IMR-90 (cell line): ENCODE measurements at regions not wholly inside any gene's neighbourhood (a gene's known extent, or its start where the extent isn't known, plus 50 kb on each side); places are given as distances from the start of the nearest gene placed in this dataset.

ENCODE experiments used
- ATAC-seq: fragments of 200-7000 bp; cut with Tn5 transposase; 2 replicates; pipeline ENCODE4 v1.9.1; 2020; ENCODE audit warnings: low read depth, mild to moderate bottlenecking, moderate library complexity
- BruUV-seq: library from RNA; stranded (reverse); fragments of 400-500 nt; replicated peaks from 2 replicates; lab custom pipeline; 2021; lab: Mats Ljungman, UMichigan
- CTCF ChIA-PET: fragments of 300-600 bp; formaldehyde crosslinking; extraction: SDS; loops from one replicate; lab custom pipeline; 2021; ENCODE audit warnings: antibody characterized with exemption; lab: Yijun Ruan, JAX
- POLR2A ChIA-PET: fragments of 300-600 bp; sonication (Branson Sonifier 250); formaldehyde crosslinking; loops from one replicate; lab custom pipeline; 2022; ENCODE audit warnings: antibody characterized with exemption; ENCODE audit not compliant: unreplicated experiment; lab: Charles Lee
- DNase-seq: peaks from one replicate; pipeline ENCODE4 v3.0.0; 2013
- H2AFZ ChIP-seq: replicated peaks from 2 replicates; pipeline ENCODE3; 2013; ENCODE audit warnings: low read length, mild to moderate bottlenecking; ENCODE audit not compliant: poor library complexity
- H2AK5ac ChIP-seq: 2 replicates; pipeline ENCODE4 v1.6.1; 2013; ENCODE audit warnings: low read depth, low read length, inconsistent platforms
- H2AK9ac ChIP-seq: replicated peaks from 2 replicates; pipeline ENCODE3; 2013; ENCODE audit warnings: mild to moderate bottlenecking, low read depth, low read length, moderate library complexity; ENCODE audit not compliant: poor library complexity
- H2BK120ac ChIP-seq: 2 replicates; pipeline ENCODE4 v1.6.1; 2013; ENCODE audit warnings: low read depth, low read length, inconsistent platforms
- H2BK15ac ChIP-seq: 3 replicates; pipeline ENCODE4 v1.6.1; 2013; ENCODE audit warnings: low read depth, low read length, inconsistent platforms
- H2BK20ac ChIP-seq: 2 replicates; pipeline ENCODE4 v1.6.1; 2013; ENCODE audit warnings: low read depth, mild to moderate bottlenecking, inconsistent platforms, low read length, moderate library complexity
- H2BK5ac ChIP-seq: 2 replicates; pipeline ENCODE4 v1.6.1; 2013; ENCODE audit warnings: mild to moderate bottlenecking, low read depth, low read length, inconsistent platforms; ENCODE audit not compliant: poor library complexity, severe bottlenecking
- H3K14ac ChIP-seq: replicated peaks from 2 replicates; pipeline ENCODE4 v1.6.1; 2013; ENCODE audit warnings: low read depth, low read length, inconsistent platforms
- H3K18ac ChIP-seq: 2 replicates; pipeline ENCODE4 v1.6.1; 2013; ENCODE audit warnings: low read depth, low read length, control low read depth
- H3K23ac ChIP-seq: 2 replicates; pipeline ENCODE4 v1.6.1; 2013; ENCODE audit warnings: low read depth, low read length, inconsistent platforms
- H3K27ac ChIP-seq: 2 replicates; pipeline ENCODE4 v1.5.1; 2013; ENCODE audit warnings: mild to moderate bottlenecking, control low read depth, low read length; ENCODE audit not compliant: insufficient read depth
- H3K27me3 ChIP-seq: 2 replicates; pipeline ENCODE4 v1.6.1; 2013; ENCODE audit warnings: low read length; ENCODE audit not compliant: control insufficient read depth, insufficient read depth
- H3K36me3 ChIP-seq: 2 replicates; pipeline ENCODE4 v1.6.1; 2013; ENCODE audit warnings: low read length, mixed read lengths; ENCODE audit not compliant: control insufficient read depth, insufficient read depth
- H3K4ac ChIP-seq: 2 replicates; pipeline ENCODE4 v1.6.1; 2013; ENCODE audit warnings: low read depth, low read length, inconsistent platforms
- H3K4me1 ChIP-seq: 2 replicates; pipeline ENCODE4 v1.6.1; 2013; ENCODE audit warnings: low read length, mixed read lengths; ENCODE audit not compliant: control insufficient read depth, insufficient read depth
- H3K4me2 ChIP-seq: 2 replicates; pipeline ENCODE4 v1.6.1; 2013; ENCODE audit warnings: low read depth, mild to moderate bottlenecking, control low read depth, low read length, moderate library complexity
- H3K4me3 ChIP-seq: 2 replicates; pipeline ENCODE4 v1.5.1; 2013; ENCODE audit warnings: low read depth, mild to moderate bottlenecking, control low read depth, low read length, moderate library complexity; ENCODE audit not compliant: insufficient read depth
- H3K56ac ChIP-seq: 2 replicates; pipeline ENCODE4 v1.6.1; 2013; ENCODE audit warnings: low read length, inconsistent platforms; ENCODE audit not compliant: insufficient read depth; ENCODE audit errors: extremely low read depth
- H3K79me1 ChIP-seq, 2 experiments: 2 replicates each; pipeline ENCODE4 v1.6.1; 2013; ENCODE audit warnings: low read length in 2 of 2, inconsistent platforms in 1 of 2, low read depth in 1 of 2
- H3K9ac ChIP-seq: 2 replicates; pipeline ENCODE4 v1.6.1; 2013; ENCODE audit warnings: low read depth, low read length, control low read depth
- H3K9me1 ChIP-seq: 2 replicates; pipeline ENCODE4 v1.6.1; 2013; ENCODE audit warnings: low read length, inconsistent platforms; ENCODE audit not compliant: insufficient read depth
- H3K9me3 ChIP-seq: 2 replicates; pipeline ENCODE4 v1.6.1; 2013; ENCODE audit warnings: low read length; ENCODE audit not compliant: control insufficient read depth, insufficient read depth
- H4K20me1 ChIP-seq: 2 replicates; pipeline ENCODE4 v1.6.1; 2013; ENCODE audit warnings: low read length, inconsistent platforms; ENCODE audit not compliant: insufficient read depth
- H4K5ac ChIP-seq: 2 replicates; pipeline ENCODE4 v1.6.1; 2013; ENCODE audit warnings: mild to moderate bottlenecking, low read depth, low read length, control low read depth
- H4K8ac ChIP-seq, 2 experiments: 2 replicates each; pipeline ENCODE4 v1.6.1; 2013; ENCODE audit warnings: low read depth in 2 of 2, low read length in 2 of 2, control low read depth in 1 of 2, inconsistent platforms in 1 of 2
- H4K91ac ChIP-seq: 2 replicates; pipeline ENCODE4 v1.6.1; 2013; ENCODE audit warnings: low read depth, low read length, inconsistent platforms; ENCODE audit not compliant: insufficient read depth
- BHLHE40 ChIP-seq: fragments of 150-350 bp; IDR thresholded peaks from 2 replicates; pipeline ENCODE4 v1.6.1; 2016; ENCODE audit warnings: mild to moderate bottlenecking, low read depth, low read length
- CEBPB ChIP-seq: IDR thresholded peaks from 2 replicates; pipeline ENCODE4 v1.6.1; 2012; ENCODE audit warnings: low read depth, low read length, improper control_type of control experiment
- CHD1 ChIP-seq: IDR thresholded peaks from 2 replicates; pipeline ENCODE4 v1.6.1; 2012; ENCODE audit warnings: low read depth, low read length, improper control_type of control experiment
- CTCF ChIP-seq: conservative IDR thresholded peaks from 2 replicates; pipeline ENCODE4 v1.5.1; 2012; ENCODE audit warnings: mild to moderate bottlenecking, low read depth, low read length, improper control_type of control experiment
- FOS ChIP-seq: fragments of 150-350 bp; IDR thresholded peaks from 2 replicates; pipeline ENCODE4 v1.6.1; 2016; ENCODE audit warnings: low read depth, low read length
- MAFK ChIP-seq: IDR thresholded peaks from 2 replicates; pipeline ENCODE4 v1.6.1; 2012; ENCODE audit warnings: low read depth, low read length, improper control_type of control experiment
- MAZ ChIP-seq: IDR thresholded peaks from 2 replicates; pipeline ENCODE4 v1.6.1; 2012; ENCODE audit warnings: low read depth, mild to moderate bottlenecking, low read length, improper control_type of control experiment, moderate library complexity, borderline replicate concordance
- MXI1 ChIP-seq: IDR thresholded peaks from 2 replicates; pipeline ENCODE4 v1.6.1; 2012; ENCODE audit warnings: low read depth, mild to moderate bottlenecking, low read length, moderate library complexity, borderline replicate concordance
- NFE2L2 ChIP-seq: fragments of 150-350 bp; IDR thresholded peaks from 2 replicates; pipeline ENCODE4 v1.6.1; 2016; ENCODE audit warnings: low read depth, mild to moderate bottlenecking, low read length
- POLR2A ChIP-seq: IDR thresholded peaks from 2 replicates; pipeline ENCODE4 v1.6.1; 2012; ENCODE audit warnings: mild to moderate bottlenecking, low read depth, low read length
- RAD21 ChIP-seq: IDR thresholded peaks from 2 replicates; pipeline ENCODE4 v1.6.1; 2012; ENCODE audit warnings: low read length, improper control_type of control experiment
- RCOR1 ChIP-seq: IDR thresholded peaks from 2 replicates; pipeline ENCODE4 v1.6.1; 2012; ENCODE audit warnings: mild to moderate bottlenecking, low read length, improper control_type of control experiment; ENCODE audit not compliant: insufficient replicate concordance
- RFX5 ChIP-seq: IDR thresholded peaks from 2 replicates; pipeline ENCODE4 v1.8.0; 2012; ENCODE audit warnings: low read depth, mild to moderate bottlenecking, low read length, moderate library complexity
- WGBS, 2 experiments: methylation state at CpG; one replicate each; pipeline versions ENCODE4 v1.1.5 to v1.1.7; 2013; ENCODE audit warnings: missing lambda C conversion rate in 2 of 2; ENCODE audit not compliant: insufficient read length in 1 of 2; ENCODE audit errors: extremely low coverage in 2 of 2; 5-methylcytosine and 5-hydroxymethylcytosine counted together
- dilution Hi-C: fragments of 300-500 bp; cut with HindIII; formaldehyde crosslinking; loops from one replicate; pipeline ENCODE4 v1.14.3; 2018; ENCODE audit warnings: low sequenced_read_pairs; ENCODE audit not compliant: unreplicated experiment
- in situ Hi-C: fragments of 300-500 bp; cut with MboI; formaldehyde crosslinking; loops from 3 replicates; pipeline ENCODE4 v1.14.3; 2019; ENCODE audit warnings: low sequenced_read_pairs, inconsistent platforms, mixed read lengths
- intact Hi-C: fragments of 100-400 bp; cut with micrococcal nuclease; formaldehyde crosslinking; loops from 2 replicates; pipeline ENCODE4 v1.10.0; 2022
- TF ChIP-seq, protein P1 (sequence below): fragments of 150-350 bp; IDR thresholded peaks from 2 replicates; pipeline ENCODE4 v1.6.1; 2017; ENCODE audit warnings: mild to moderate bottlenecking, antibody characterized with exemption, low read length, low read depth
- TF ChIP-seq, protein P2 (sequence below): fragments of 150-350 bp; IDR thresholded peaks from 2 replicates; pipeline ENCODE4 v1.6.1; 2016; ENCODE audit warnings: low read depth, mild to moderate bottlenecking, low read length, moderate library complexity, borderline replicate concordance

DNA sequence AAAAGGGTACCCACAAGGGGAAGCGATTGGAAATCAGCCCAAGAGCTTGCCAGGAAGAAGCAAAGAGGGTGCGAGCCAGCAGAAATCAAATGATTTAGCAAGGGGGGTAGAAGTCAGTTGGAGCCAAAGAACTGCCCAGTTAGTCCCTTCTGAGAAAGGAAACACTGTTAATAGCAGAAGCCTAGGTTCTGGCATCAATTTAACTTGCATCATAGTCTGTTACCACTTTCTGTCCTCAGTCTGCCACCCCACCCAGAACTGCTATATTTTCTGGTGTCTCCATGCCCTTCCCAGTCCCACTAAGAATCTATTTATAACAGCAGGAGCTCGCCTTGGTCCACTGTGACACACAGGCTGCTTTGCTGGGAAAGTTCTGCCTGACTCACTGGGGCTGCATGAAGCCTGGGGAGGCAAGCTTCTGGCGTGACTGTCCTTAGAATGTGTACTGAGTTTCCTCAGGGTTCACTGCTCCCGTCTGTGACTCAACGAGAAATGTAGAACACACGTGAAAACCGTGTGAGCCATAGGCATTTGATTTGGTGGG, 157.8 kb upstream of the TTC29 start:
- POLR2A ChIA-PET = no interaction called here
- Histone ChIP-seq H3K9ac (peak overlapping the region; percentile 63), H3K4me1 (peaks cover 10% of the 10 kb centered on the region), H2BK15ac (peak overlapping the region; percentile 62; the same call in 1 of the 3 replicates), H2BK120ac (peak overlapping the region; percentile 87), H3K79me1 (no peaks in the 10 kb centered on the region), H3K18ac (peak overlapping the region; percentile 59), H2AK5ac (peak overlapping the region; percentile 93), H4K8ac (peak overlapping the region; percentile 20 to 60; a peak in 3 of 4 replicates), H4K91ac (peak overlapping the region; percentile 83; the same call in 1 of the 2 replicates), H2BK5ac (peak overlapping the region; percentile 82), H3K9me3 (no peaks in the 10 kb centered on the region), H3K27me3 (no peaks in the 10 kb centered on the region), H3K36me3 (no peaks in the 10 kb centered on the region), H3K4me2 (peak overlapping the region; percentile 69), H3K23ac (peak overlapping the region; percentile 93), H3K4me3 (no peak overlapping the region), H3K56ac (peak overlapping the region; percentile 65), H3K4ac (peak overlapping the region; percentile 92), H4K20me1 (no peaks in the 10 kb centered on the region), H4K5ac (peak overlapping the region; percentile 41), H2BK20ac (peak overlapping the region; percentile 98), H3K14ac (peak overlapping the region; percentile 97), H2AFZ (peak overlapping the region; percentile 86), H2AK9ac (peak overlapping the region; percentile 60), H3K9me1 (no peaks in the 10 kb centered on the region; the same call in none of the 2 replicates), H3K27ac (peak overlapping the region; percentile 58)
- no TSS peak for BruUV-seq
- ATAC-seq = peak; percentile 98
- intact Hi-C loops (no loop called here), in situ Hi-C loops (no loop called here), dilution Hi-C loops (no loop called here)
- WGBS, 2 experiments = 0% methylated on average over 1 of the region's 8 CpGs; no CpG with 5 or more reads in 1 of the 2 experiments
- CTCF ChIA-PET = interaction anchor here (0.7 kb wide), 1 partner anchor 85 kb away, joined by 3 read pairs; no protein-coding TSS in a partner anchor
- peak; percentile 99 for DNase-seq
- TF ChIP-seq BHLHE40 (peak; percentile 93), RAD21 (no peak; the same call in 1 of the 2 replicates), POLR2A (peak; percentile 89), FOS (peak; percentile 98), RCOR1 (no peak), MXI1 (no peak), NFE2L2 (peak; percentile 60; the same call in 1 of the 2 replicates), CEBPB (peak; percentile 87), MAFK (no peak), CHD1 (no peak), MAZ (peak; percentile 77; the same call in 1 of the 2 replicates), RFX5 (no peak), CTCF (no peak)
- TF ChIP-seq, protein P1, sequence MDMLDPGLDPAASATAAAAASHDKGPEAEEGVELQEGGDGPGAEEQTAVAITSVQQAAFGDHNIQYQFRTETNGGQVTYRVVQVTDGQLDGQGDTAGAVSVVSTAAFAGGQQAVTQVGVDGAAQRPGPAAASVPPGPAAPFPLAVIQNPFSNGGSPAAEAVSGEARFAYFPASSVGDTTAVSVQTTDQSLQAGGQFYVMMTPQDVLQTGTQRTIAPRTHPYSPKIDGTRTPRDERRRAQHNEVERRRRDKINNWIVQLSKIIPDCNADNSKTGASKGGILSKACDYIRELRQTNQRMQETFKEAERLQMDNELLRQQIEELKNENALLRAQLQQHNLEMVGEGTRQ = no peak
- TF ChIP-seq, protein P2, sequence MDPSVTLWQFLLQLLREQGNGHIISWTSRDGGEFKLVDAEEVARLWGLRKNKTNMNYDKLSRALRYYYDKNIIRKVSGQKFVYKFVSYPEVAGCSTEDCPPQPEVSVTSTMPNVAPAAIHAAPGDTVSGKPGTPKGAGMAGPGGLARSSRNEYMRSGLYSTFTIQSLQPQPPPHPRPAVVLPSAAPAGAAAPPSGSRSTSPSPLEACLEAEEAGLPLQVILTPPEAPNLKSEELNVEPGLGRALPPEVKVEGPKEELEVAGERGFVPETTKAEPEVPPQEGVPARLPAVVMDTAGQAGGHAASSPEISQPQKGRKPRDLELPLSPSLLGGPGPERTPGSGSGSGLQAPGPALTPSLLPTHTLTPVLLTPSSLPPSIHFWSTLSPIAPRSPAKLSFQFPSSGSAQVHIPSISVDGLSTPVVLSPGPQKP = no peak
